Esophagus muscularis mucosa (tissue), 4 donors: ENCODE measurements at regions not wholly inside any gene's neighbourhood (a gene's known extent, or its start where the extent isn't known, plus 50 kb on each side); places are given as distances from the start of the nearest gene placed in this dataset.

Source experiments
- EP300 ChIP-seq: sonication (generic); formaldehyde crosslinking; IDR thresholded peaks from one replicate; pipeline ENCODE4 v1.6.1; 2017; ENCODE audit warnings: antibody characterized with exemption
- POLR2A ChIP-seq: fragments of 450-650 bp; IDR thresholded peaks from one replicate; pipeline ENCODE4 v1.6.1; 2017; ENCODE audit warnings: antibody characterized with exemption, moderate library complexity, mild to moderate bottlenecking, low read depth
- POLR2AphosphoS5 ChIP-seq, 2 donors: sonication (generic); formaldehyde crosslinking; IDR thresholded peaks; one replicate each; pipeline ENCODE4 v1.6.1; 2017; ENCODE audit warnings: antibody characterized with exemption in 2 of 2
- TF ChIP-seq, protein P1 (sequence below), 3 experiments: fragments of 200-600 bp in 2 of 3; fragments of 450-650 bp in 1 of 3; sonication (generic) in 2 of 3; IDR thresholded peaks; one replicate each; pipeline ENCODE4 v1.5.1; 2017 to 2019; ENCODE audit warnings: antibody characterized with exemption in 3 of 3, mild to moderate bottlenecking in 2 of 3, moderate library complexity in 1 of 3

DNA sequence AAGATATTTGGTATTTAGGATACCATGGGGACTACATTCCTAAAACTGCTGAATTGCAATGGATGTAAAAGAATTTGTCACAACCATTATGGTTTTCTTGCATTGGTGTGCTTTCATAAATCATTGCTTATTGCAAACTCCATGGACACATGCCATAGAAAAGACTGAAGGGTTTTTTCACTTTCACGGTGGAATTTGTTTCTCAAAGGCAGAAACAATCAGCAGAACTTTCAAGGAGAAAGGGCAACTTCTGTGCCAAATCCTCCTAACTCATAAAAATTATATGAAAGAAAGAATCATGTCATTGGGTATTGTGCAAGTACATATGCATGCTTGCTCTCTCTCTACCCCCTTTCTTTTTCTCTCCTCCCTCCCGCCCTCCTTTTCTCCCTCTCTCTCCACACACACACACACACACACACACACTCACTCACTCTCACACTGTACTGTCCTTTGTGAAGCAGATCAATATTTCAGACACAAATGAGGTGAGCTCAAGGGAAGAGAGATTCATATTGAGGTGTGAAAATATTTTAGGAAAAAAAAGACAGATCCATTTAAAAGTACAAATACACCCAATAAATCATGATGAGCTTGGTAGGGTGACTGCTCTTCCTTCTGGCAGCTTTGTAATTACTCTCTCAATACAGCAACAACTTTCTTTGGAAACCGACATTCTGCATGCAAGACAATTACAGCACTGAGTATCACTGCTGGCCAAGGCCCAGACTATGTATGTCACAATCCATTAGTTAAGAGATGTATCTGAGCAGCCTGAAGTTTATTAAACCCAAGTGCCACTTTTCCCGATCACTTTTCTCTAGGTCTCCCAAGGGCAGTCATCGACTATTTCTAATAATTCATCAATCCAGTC lies 492.6 kb downstream of the TUSC7 start:
- TF ChIP-seq, protein P1, sequence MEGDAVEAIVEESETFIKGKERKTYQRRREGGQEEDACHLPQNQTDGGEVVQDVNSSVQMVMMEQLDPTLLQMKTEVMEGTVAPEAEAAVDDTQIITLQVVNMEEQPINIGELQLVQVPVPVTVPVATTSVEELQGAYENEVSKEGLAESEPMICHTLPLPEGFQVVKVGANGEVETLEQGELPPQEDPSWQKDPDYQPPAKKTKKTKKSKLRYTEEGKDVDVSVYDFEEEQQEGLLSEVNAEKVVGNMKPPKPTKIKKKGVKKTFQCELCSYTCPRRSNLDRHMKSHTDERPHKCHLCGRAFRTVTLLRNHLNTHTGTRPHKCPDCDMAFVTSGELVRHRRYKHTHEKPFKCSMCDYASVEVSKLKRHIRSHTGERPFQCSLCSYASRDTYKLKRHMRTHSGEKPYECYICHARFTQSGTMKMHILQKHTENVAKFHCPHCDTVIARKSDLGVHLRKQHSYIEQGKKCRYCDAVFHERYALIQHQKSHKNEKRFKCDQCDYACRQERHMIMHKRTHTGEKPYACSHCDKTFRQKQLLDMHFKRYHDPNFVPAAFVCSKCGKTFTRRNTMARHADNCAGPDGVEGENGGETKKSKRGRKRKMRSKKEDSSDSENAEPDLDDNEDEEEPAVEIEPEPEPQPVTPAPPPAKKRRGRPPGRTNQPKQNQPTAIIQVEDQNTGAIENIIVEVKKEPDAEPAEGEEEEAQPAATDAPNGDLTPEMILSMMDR (IDR thresholded peaks at IDR 0.05) = no peak
- TF ChIP-seq POLR2AphosphoS5 (IDR thresholded peaks at IDR 0.05) (no peak), EP300 (no peak), POLR2A (no peak)
